Liver (tissue), 8 donors: ENCODE measurements at regions not wholly inside any gene's neighbourhood (a gene's known extent, or its start where the extent isn't known, plus 50 kb on each side); places are given as distances from the start of the nearest gene placed in this dataset.

ENCODE experiments used
- DNase-seq: peaks from one replicate; pipeline ENCODE4 v3.0.0-alpha.2; 2017; ENCODE audit warnings: low spot score
- H3K27ac ChIP-seq, 2 donors: one replicate each; pipeline ENCODE4 v1.7.0; 2013; ENCODE audit warnings: inconsistent platforms in 2 of 2, low read length in 2 of 2, control low read depth in 1 of 2, low read depth in 1 of 2, mild to moderate bottlenecking in 1 of 2
- H3K27me3 ChIP-seq, 4 donors: one replicate each; pipeline versions ENCODE4 v1.6.1 to v1.7.0; 2013; ENCODE audit warnings: low read length in 3 of 4, inconsistent platforms in 1 of 4, mild to moderate bottlenecking in 1 of 4, moderate library complexity in 1 of 4; ENCODE audit not compliant: control insufficient read depth in 4 of 4, insufficient read depth in 4 of 4
- H3K36me3 ChIP-seq, 4 donors: one replicate each; pipeline versions ENCODE4 v1.6.1 to v1.7.0; 2013; ENCODE audit warnings: low read length in 3 of 4, mild to moderate bottlenecking in 3 of 4, low read depth in 1 of 4, moderate library complexity in 1 of 4; ENCODE audit not compliant: control insufficient read depth in 4 of 4, insufficient read depth in 3 of 4
- H3K4me1 ChIP-seq, 4 donors: one replicate each; pipeline versions ENCODE4 v1.6.1 to v1.7.0; 2013; ENCODE audit warnings: low read length in 3 of 4, mild to moderate bottlenecking in 3 of 4, moderate library complexity in 1 of 4; ENCODE audit not compliant: control insufficient read depth in 4 of 4, insufficient read depth in 4 of 4
- H3K4me3 ChIP-seq, 3 donors: one replicate each; pipeline versions ENCODE4 v1.6.1 to v1.7.0; 2013; ENCODE audit warnings: low read length in 3 of 3, control low read depth in 1 of 3, low read depth in 1 of 3, mild to moderate bottlenecking in 1 of 3
- H3K9ac ChIP-seq, 2 donors: one replicate each; pipeline ENCODE4 v1.7.0; 2013; ENCODE audit warnings: low read length in 2 of 2, mild to moderate bottlenecking in 2 of 2, moderate library complexity in 2 of 2, control low read depth in 1 of 2, low read depth in 1 of 2
- H3K9me3 ChIP-seq, 4 donors: one replicate each; pipeline versions ENCODE4 v1.6.1 to v1.7.0; 2013; ENCODE audit warnings: low read length in 3 of 4; ENCODE audit not compliant: control insufficient read depth in 4 of 4
- ATF3 ChIP-seq: IDR thresholded peaks from 2 replicates; pipeline ENCODE4 v1.6.1; 2016; ENCODE audit warnings: antibody characterized with exemption
- CTCF ChIP-seq: fragments of 150-350 bp; IDR thresholded peaks from 2 replicates; pipeline ENCODE4 v1.5.1; 2017; ENCODE audit warnings: improper control_type of control experiment, low read depth, low read length; ENCODE audit not compliant: missing input control
- FOXA1 ChIP-seq: IDR thresholded peaks from 2 replicates; pipeline ENCODE4 v1.6.1; 2016; ENCODE audit warnings: antibody characterized with exemption
- FOXA2 ChIP-seq: IDR thresholded peaks from 2 replicates; pipeline ENCODE4 v1.6.1; 2016; ENCODE audit warnings: antibody characterized with exemption
- GABPA ChIP-seq, 2 donors: IDR thresholded peaks in 1 of 2; conservative IDR thresholded peaks in 1 of 2; 2 replicates each; pipeline ENCODE4 v1.6.1; 2016; ENCODE audit warnings: antibody characterized with exemption in 2 of 2, mild to moderate bottlenecking in 1 of 2, moderate library complexity in 1 of 2
- HNF4A ChIP-seq, 2 donors: conservative IDR thresholded peaks; 2 replicates each; pipeline ENCODE4 v1.6.1; 2016; ENCODE audit warnings: antibody characterized with exemption in 2 of 2, mild to moderate bottlenecking in 2 of 2
- HNF4G ChIP-seq: IDR thresholded peaks from 2 replicates; pipeline ENCODE4 v1.6.1; 2016; ENCODE audit warnings: antibody characterized with exemption
- JUND ChIP-seq, 2 donors: IDR thresholded peaks; 2 replicates each; pipeline ENCODE4 v1.6.1; 2016; ENCODE audit warnings: antibody characterized with exemption in 2 of 2
- MAX ChIP-seq: IDR thresholded peaks from 2 replicates; pipeline ENCODE4 v1.6.1; 2016; ENCODE audit warnings: antibody characterized with exemption
- NR2F2 ChIP-seq: IDR thresholded peaks from 2 replicates; pipeline ENCODE4 v1.6.1; 2016; ENCODE audit warnings: antibody characterized with exemption
- RAD21 ChIP-seq, 2 donors: IDR thresholded peaks; 2 replicates each; pipeline ENCODE4 v1.6.1; 2016; ENCODE audit warnings: antibody characterized with exemption in 2 of 2, mild to moderate bottlenecking in 2 of 2
- REST ChIP-seq: IDR thresholded peaks from 2 replicates; pipeline ENCODE4 v1.6.1; 2016; ENCODE audit warnings: antibody characterized with exemption, mild to moderate bottlenecking
- RXRA ChIP-seq, 2 donors: IDR thresholded peaks; 2 replicates each; pipeline ENCODE4 v1.6.1; 2017 to 2018; ENCODE audit warnings: antibody characterized with exemption in 2 of 2, mild to moderate bottlenecking in 1 of 2
- SP1 ChIP-seq: IDR thresholded peaks from 2 replicates; pipeline ENCODE4 v1.6.1; 2018; ENCODE audit warnings: antibody characterized with exemption, mild to moderate bottlenecking
- TAF1 ChIP-seq: conservative IDR thresholded peaks from 2 replicates; pipeline ENCODE4 v1.6.1; 2016; ENCODE audit warnings: antibody characterized with exemption, mild to moderate bottlenecking
- YY1 ChIP-seq: IDR thresholded peaks from 2 replicates; pipeline ENCODE4 v1.6.1; 2016; ENCODE audit warnings: antibody characterized with exemption, mild to moderate bottlenecking
- ZBTB33 ChIP-seq: IDR thresholded peaks from 2 replicates; pipeline ENCODE4 v1.6.1; 2016; ENCODE audit warnings: antibody characterized with exemption
- WGBS: extraction: QIAGEN DNeasy Blood & Tissue Kit; methylation state at CpG from one replicate; pipeline ENCODE4 v1.1.7; 2013; 5-methylcytosine and 5-hydroxymethylcytosine counted together
- donor health status: healthy.
- donor health status: healthy.
- donor health status: healthy.
- donor health status: healthy.
- donor health status: healthy.

- H3K4me1 ChIP-seq: no peaks in the 10 kb centered on the region
- H3K27ac ChIP-seq: no peak overlapping the region
- WGBS: 83% methylated on average over 4 of the region's 4 CpGs
- H3K4me3 ChIP-seq: no peak overlapping the region
- no peaks in the 10 kb centered on the region for H3K9me3 ChIP-seq
- H3K36me3 ChIP-seq: no peaks in the 10 kb centered on the region
- DNase-seq: no peak
- H3K9ac ChIP-seq: no peak overlapping the region
- no peaks in the 10 kb centered on the region for H3K27me3 ChIP-seq
- no peak for TF ChIP-seq FOXA1
- no peak for TF ChIP-seq REST
- no peak for TF ChIP-seq HNF4G
- no peak for TF ChIP-seq GABPA (IDR thresholded peaks at IDR 0.05 in 1 of 2, conservative IDR thresholded peaks at IDR 0.05 in 1 of 2)
- no peak for TF ChIP-seq MAX
- TF ChIP-seq HNF4A (conservative IDR thresholded peaks at IDR 0.05): no peak
- TF ChIP-seq ZBTB33: no peak
- TF ChIP-seq FOXA2: no peak
- no peak for TF ChIP-seq NR2F2
- no peak for TF ChIP-seq SP1
Observed at GRCh38 chr6:150511313-150511712, 88.4 kb upstream of the PLEKHG1 start.

GRCh38 chr6:150514806-150515380, 84.8 kb upstream of the PLEKHG1 start:
- DNase-seq: no peak
- H3K9me3 ChIP-seq: no peaks in the 10 kb centered on the region
- H3K27me3 ChIP-seq: no peaks in the 10 kb centered on the region

More at GRCh38 chr6:150514806-150515380, 84.8 kb upstream of the PLEKHG1 start:
- H3K36me3 ChIP-seq: no peaks in the 10 kb centered on the region
- TF ChIP-seq RXRA (IDR thresholded peaks at IDR 0.05): no peak
- no peak for TF ChIP-seq JUND (IDR thresholded peaks at IDR 0.05)
- TF ChIP-seq YY1: no peak
- TF ChIP-seq FOXA2: no peak
- no peak for TF ChIP-seq TAF1
- TF ChIP-seq ZBTB33: no peak
- no peak for TF ChIP-seq ATF3
- TF ChIP-seq RAD21 (IDR thresholded peaks at IDR 0.05): no peak
- no peak for TF ChIP-seq CTCF
- H3K9ac ChIP-seq: no peak overlapping the region
- WGBS: 59% methylated on average over 2 of the region's 2 CpGs
- H3K4me3 ChIP-seq: no peak overlapping the region
- no peaks in the 10 kb centered on the region for H3K4me1 ChIP-seq
- no peak overlapping the region for H3K27ac ChIP-seq
